MCF 10A (cell line): ENCODE measurements at regions not wholly inside any gene's neighbourhood (a gene's known extent, or its start where the extent isn't known, plus 50 kb on each side); places are given as distances from the start of the nearest gene placed in this dataset.

Experiments used
- BruUV-seq: library from RNA; stranded (reverse); fragments of 400-500 nt; replicated peaks from 2 replicates; lab custom pipeline; 2021; lab: Mats Ljungman, UMichigan
- CTCF ChIA-PET: fragments of 300-600 bp; sonication (Branson Sonifier 250); formaldehyde crosslinking; extraction: SDS; loops from one replicate; lab custom pipeline; 2021; ENCODE audit warnings: antibody characterized with exemption, inconsistent platforms; lab: Yijun Ruan, JAX
- POLR2A ChIA-PET: fragments of 300-600, 350-650 bp; sonication (Branson Sonifier 250); formaldehyde crosslinking; extraction: SDS; loops from one replicate; lab custom pipeline; 2020; ENCODE audit warnings: antibody characterized with exemption, inconsistent platforms; lab: Yijun Ruan, JAX
- DNase-seq: peaks from one replicate; pipeline ENCODE4 v3.0.0-alpha.2; 2018; ENCODE audit not compliant: unreplicated experiment
- H3K27ac Mint-ChIP-seq: one replicate; pipeline ENCODE4 v1.8.0; 2022; ENCODE audit warnings: mild to moderate bottlenecking, low read depth, mixed read lengths; ENCODE audit not compliant: unreplicated experiment
- H3K27me3 Mint-ChIP-seq: one replicate; pipeline ENCODE4 v1.8.0; 2022; ENCODE audit warnings: mixed read lengths; ENCODE audit not compliant: insufficient read depth, unreplicated experiment
- H3K36me3 Mint-ChIP-seq: one replicate; pipeline ENCODE4 v1.8.0; 2022; ENCODE audit warnings: mild to moderate bottlenecking, moderate library complexity, mixed read lengths; ENCODE audit not compliant: insufficient read depth, unreplicated experiment
- H3K4me1 Mint-ChIP-seq: one replicate; pipeline ENCODE4 v1.8.0; 2022; ENCODE audit warnings: mixed read lengths; ENCODE audit not compliant: insufficient read depth, unreplicated experiment
- H3K4me3 Mint-ChIP-seq: one replicate; pipeline ENCODE4 v1.8.0; 2022; ENCODE audit warnings: mild to moderate bottlenecking, moderate library complexity, mixed read lengths; ENCODE audit not compliant: unreplicated experiment
- H3K9me3 Mint-ChIP-seq: one replicate; pipeline ENCODE4 v1.8.0; 2022; ENCODE audit warnings: mixed read lengths; ENCODE audit not compliant: unreplicated experiment
- CTCF ChIP-seq: fragments of 200-600 bp; IDR thresholded peaks from one replicate; pipeline ENCODE4 v1.8.0; 2022; ENCODE audit warnings: antibody characterized with exemption, mild to moderate bottlenecking; ENCODE audit not compliant: unreplicated experiment
- intact Hi-C: fragments of 100-400 bp; cut with micrococcal nuclease; formaldehyde crosslinking; loops from 2 replicates; pipeline ENCODE4 v1.14.1; 2022

GRCh38 chr18:75344161-75344560, 83.3 kb downstream of the SMIM21 start:
- no peaks in the 10 kb centered on the region for H3K27me3 Mint-ChIP-seq
- H3K4me1 Mint-ChIP-seq: no peaks in the 10 kb centered on the region
- no peak overlapping the region for H3K4me3 Mint-ChIP-seq
- ChIA-PET POLR2A (no interaction called here), CTCF (no interaction called here)
- no peaks in the 10 kb centered on the region for H3K9me3 Mint-ChIP-seq
- H3K36me3 Mint-ChIP-seq: no peaks in the 10 kb centered on the region
- intact Hi-C loops: no loop called here
- no peak for TF ChIP-seq CTCF
- H3K27ac Mint-ChIP-seq: no peak overlapping the region
- no TSS peak for BruUV-seq
- no peak for DNase-seq

- Mint-ChIP-seq H3K27me3 (no peaks in the 10 kb centered on the region), H3K27ac (no peak overlapping the region), H3K4me1 (no peaks in the 10 kb centered on the region), H3K4me3 (no peak overlapping the region), H3K36me3 (no peaks in the 10 kb centered on the region), H3K9me3 (no peaks in the 10 kb centered on the region)
- TF ChIP-seq CTCF: no peak
- CTCF ChIA-PET: no interaction called here
- no peak for DNase-seq
- POLR2A ChIA-PET: interaction anchor here (1.2 kb wide), 1 partner anchor 74 kb away, joined by 3 read pairs; no protein-coding TSS in a partner anchor
- intact Hi-C loops: no loop called here
- no TSS peak for BruUV-seq
These were observed 84.1 kb downstream of the SMIM21 start for GRCh38 chr18:75343389-75343788.

GRCh38 chr18:75341897-75342296, 85.6 kb downstream of the SMIM21 start:
- H3K36me3 Mint-ChIP-seq: no peaks in the 10 kb centered on the region
- intact Hi-C loops: no loop called here
- no peak overlapping the region for H3K27ac Mint-ChIP-seq
- no peaks in the 10 kb centered on the region for H3K9me3 Mint-ChIP-seq
- H3K27me3 Mint-ChIP-seq: no peaks in the 10 kb centered on the region
- CTCF ChIA-PET: interaction anchor here (0.6 to 1.2 kb wide), 5 partner anchors 7 to 916 kb away, joined by 3 to 4 read pairs (median 3); no protein-coding TSS in a partner anchor
- POLR2A ChIA-PET: no interaction called here
- BruUV-seq: no TSS peak
- H3K4me1 Mint-ChIP-seq: no peaks in the 10 kb centered on the region
- no peak for TF ChIP-seq CTCF
- DNase-seq: no peak
- H3K4me3 Mint-ChIP-seq: no peak overlapping the region

- no peaks in the 10 kb centered on the region for H3K9me3 Mint-ChIP-seq
These were observed 86.2 kb downstream of the SMIM21 start for GRCh38 chr18:75341267-75341666.

More at GRCh38 chr18:75341267-75341666, 86.2 kb downstream of the SMIM21 start:
- Mint-ChIP-seq H3K27me3 (no peaks in the 10 kb centered on the region), H3K36me3 (no peaks in the 10 kb centered on the region), H3K4me3 (no peak overlapping the region), H3K4me1 (no peaks in the 10 kb centered on the region), H3K27ac (no peak overlapping the region)
- TF ChIP-seq CTCF: no peak
- ChIA-PET CTCF (interaction anchor here (0.6 to 1.2 kb wide), 5 partner anchors 8 to 916 kb away, joined by 3 read pairs; no protein-coding TSS in a partner anchor), POLR2A (no interaction called here)
- no TSS peak for BruUV-seq
- no peak for DNase-seq
- intact Hi-C loops: no loop called here
